Stimulated activated CD4-positive, alpha-beta T cell treated with anti-CD3 and anti-CD28 coated beads, TNF-alpha, amount 100 ng/mL, for 1 hour (primary cell): ENCODE measurements at regions not wholly inside any gene's neighbourhood (a gene's known extent, or its start where the extent isn't known, plus 50 kb on each side); places are given as distances from the start of the nearest gene placed in this dataset.

Source experiments
- DNase-seq, 3 donors: peaks; one replicate each; pipeline ENCODE4 v3.0.0-alpha.2; 2020; ENCODE audit warnings: low read depth in 3 of 3, low spot score in 1 of 3

DNA sequence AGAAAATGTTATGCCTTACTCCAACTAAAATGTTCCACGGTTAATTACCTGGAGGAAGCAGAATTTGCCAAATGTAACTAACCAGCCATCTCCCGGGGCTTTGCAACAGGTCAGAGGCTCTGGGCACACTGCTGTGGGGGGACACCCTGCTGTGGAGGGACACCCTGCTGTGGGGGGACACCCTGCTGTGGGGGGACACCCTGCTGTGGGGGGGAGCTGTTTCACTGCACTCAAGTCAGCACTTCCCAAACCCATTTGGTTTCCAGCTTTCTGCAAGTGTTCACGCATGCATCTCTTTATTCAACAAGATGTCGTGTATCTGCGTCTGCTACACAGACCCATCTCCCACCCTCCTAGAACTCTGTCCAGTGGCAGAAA is 239.5 kb downstream of the C16orf95 start:
- no peak for DNase-seq

DNA sequence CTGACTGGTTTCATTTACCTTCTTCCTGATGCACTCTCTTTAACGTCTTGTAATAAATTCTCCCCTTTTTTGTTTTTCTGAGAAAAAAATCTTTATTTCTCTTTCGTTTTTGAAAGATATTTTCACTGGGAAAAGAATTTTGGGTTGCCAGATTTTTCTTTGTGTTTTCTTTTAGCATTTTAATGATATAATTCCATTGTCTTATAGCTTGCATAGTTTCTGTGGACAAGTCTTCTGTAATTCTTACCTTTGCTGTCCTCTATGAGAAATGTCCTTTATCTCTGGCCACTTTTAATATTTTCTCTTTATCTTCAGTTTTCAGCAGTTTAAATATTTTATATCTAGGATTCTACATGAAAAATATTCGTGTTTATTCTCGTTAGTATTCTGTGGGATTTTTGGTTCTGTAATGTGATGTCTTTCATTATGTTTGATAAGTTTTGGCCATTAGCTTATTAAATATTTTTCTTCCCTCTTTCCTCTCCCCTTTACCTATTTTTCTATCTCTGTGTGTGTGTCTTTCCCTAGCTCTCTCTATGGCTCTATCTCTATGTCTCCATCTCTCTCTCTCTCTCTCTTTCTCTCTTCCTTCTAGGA is 236.5 kb downstream of the C16orf95 start:
- DNase-seq = no peak

GRCh38 chr16:87085441-87085840 is 231.8 kb downstream of the C16orf95 start:
- no peak for DNase-seq

DNA sequence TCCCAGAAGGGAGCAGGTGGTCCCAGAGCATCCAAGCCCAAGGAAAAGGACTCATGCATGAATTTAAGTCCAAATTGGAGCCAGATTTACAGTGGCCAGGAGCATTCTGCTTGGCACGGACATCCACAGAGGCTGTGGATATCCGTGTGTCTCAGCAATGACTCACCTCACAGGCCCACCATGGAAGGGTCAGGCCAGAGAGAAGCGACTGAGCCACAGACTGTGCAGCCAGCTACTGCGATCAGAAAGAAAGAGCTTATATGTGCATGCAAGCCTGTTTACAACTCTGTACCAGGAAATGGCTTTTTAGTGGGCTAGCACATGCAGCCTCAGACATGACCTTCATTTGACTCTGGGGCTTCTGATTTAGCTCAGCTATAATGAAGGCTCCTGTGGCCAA is 231.0 kb downstream of the C16orf95 start:
- no peak for DNase-seq

DNA sequence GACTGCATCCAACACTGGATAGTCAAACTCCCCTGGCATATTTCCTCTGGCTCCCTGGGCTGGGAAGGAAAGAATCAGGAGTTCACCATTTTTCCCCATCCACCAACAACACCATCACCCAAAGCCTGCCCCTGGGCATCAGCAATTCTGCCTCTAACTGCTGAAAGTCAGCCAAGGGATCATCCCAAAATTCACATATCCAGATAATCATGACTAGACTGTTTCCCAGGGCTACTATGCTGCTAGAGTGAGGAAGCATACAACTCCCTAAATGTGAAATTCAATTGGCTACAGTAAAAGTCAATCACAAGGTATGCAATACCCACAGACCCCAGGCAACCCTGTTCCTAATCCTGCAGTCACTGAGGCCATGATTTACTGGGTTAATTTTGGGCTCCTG is 230.6 kb downstream of the C16orf95 start:
- no peak for DNase-seq

DNA sequence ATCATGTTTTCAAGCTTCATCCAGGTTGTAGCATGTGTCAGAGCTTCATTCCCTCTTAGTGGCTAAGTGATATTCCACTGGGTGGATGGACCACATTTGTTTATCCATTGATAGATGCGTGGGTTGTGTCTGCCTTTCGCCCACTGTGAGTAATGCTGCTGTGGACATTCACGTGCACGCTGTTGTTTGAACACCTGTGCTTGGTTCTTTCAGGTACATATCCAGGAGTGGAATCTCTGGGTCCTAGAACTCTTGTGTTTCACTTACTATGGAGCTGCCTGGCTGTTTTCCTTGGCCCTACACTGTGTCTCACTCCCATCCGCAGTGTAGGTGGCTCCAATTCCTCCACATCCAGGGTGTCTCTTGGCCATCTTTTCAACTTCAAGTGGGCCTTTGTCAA is 224.2 kb downstream of the C16orf95 start:
- no peak for DNase-seq

DNA sequence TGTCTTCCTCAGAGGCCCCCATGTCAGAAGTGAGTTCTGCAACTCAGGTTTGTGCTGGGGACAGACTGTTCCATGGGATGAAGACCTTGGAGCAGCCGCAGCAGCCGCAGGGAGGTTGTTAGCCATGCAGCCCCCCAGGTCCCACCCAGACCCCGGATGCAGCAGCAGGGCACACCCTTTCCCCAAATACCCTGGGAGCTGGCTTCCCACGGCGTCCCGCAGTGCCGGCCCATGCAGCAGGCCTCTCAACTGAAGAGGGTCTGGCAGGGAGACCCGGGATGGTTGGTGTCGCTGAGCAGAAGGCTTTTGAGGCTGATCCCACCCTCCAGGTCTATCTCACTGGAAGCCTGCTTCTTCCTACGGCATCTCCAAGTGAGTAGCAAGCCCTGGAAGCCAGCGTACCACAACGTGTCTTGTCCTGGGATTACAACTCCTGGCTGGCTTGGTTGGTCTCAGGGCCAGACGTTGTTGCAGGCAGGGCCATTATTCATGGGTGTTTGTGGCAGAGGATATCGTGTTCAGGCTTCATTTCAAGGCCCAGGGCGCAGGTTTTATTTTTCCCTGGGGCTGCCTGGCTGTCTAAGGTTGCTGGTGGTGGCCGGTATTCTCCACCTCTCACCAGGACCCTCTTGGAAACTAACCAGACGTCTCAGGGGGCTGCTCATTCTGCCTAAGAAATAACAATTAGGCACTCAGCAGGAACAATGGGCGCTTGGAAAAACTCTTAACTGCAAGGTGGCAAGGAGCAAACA is 223.2 kb downstream of the C16orf95 start:
- DNase-seq = no peak

DNA sequence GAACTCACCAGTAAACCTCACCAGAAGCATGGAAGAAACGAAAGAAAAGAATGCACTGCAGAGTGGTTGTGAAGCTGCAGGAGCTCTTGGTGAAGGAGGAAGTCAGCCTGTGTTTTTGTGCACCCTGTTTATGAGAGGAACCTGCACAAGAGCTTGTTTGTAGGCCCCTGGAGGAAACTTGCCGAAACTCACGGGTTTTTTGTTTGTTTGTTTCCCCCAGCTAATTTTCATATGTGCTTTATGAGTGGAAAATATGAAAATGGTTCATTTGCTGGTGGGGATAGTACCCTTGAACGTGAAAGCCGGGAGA is 222.7 kb downstream of the C16orf95 start:
- DNase-seq = no peak

DNA sequence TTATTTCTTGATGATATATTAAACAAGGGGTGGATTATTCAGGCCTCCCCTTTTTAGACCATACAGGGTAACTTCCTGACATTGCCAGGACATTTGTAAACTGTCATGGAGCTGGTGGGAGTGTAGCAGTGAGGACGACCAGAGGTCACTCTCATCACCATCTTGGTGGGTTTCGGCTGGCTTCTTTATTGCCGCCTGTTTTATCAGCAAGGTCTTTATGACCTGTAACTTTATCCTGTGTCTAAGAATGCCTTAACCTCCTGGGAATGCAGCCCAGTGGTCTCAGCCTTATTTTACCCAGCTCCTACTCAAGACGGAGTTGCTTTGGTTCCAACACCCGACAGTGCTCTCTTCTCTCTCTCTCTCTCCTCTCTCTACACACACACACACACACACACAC is 221.9 kb downstream of the C16orf95 start:
- no peak for DNase-seq

DNA sequence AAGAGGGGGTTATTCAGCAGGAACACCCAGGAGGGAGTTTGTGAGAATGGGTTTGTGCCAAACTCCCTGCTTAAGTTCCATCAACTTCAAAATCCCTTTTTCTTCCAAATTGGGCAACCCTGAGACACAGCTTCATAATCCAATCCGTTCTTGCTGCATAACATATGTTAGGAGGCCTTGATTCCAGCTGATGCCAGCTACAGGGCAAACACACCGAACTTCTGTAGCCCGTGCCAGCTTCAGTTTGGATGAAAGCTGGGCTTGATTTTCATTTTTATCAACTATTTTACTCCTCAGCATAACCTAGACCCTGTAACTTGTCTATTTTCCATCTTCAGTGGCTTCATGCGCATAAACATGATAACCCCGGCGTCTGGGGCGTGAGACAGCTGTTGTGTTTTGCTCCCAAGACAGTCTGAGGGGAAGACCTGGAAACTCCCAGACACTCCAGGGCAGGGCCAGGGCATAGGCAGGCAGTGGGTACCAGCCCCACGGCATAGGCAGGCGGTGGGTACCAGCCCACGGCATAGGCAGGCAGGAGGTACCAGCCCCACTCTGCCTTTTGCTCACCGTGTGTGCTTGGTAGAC is 220.4 kb downstream of the C16orf95 start:
- DNase-seq = no peak

DNA sequence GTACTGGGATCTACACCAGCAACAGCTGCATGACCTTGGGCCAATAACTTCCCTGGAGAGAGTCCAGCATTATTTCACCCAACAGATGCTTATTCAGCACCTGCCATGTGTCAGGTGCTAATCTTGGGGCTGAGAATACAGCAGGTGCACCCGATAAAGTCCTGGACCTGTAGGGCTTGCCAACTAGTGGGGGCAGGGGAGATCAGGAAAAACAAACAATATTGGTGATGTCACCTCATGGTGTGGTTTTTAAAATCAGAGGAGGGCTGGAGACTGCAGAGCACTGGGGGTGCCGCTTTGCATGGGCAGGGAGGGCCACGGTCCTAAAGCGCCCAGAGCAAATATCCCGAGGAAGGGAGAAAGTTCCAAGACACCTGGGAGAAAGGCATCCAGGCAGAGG is 218.8 kb downstream of the C16orf95 start:
- no peak for DNase-seq

- DNase-seq = no peak
Observed at GRCh38 chr16:87098976-87099720, 218.0 kb downstream of the C16orf95 start.

- DNase-seq = no peak
Observed at GRCh38 chr16:87100306-87101058, 216.7 kb downstream of the C16orf95 start.

- no peak for DNase-seq
Observed at GRCh38 chr16:87101903-87102302, 215.3 kb downstream of the C16orf95 start.

DNA sequence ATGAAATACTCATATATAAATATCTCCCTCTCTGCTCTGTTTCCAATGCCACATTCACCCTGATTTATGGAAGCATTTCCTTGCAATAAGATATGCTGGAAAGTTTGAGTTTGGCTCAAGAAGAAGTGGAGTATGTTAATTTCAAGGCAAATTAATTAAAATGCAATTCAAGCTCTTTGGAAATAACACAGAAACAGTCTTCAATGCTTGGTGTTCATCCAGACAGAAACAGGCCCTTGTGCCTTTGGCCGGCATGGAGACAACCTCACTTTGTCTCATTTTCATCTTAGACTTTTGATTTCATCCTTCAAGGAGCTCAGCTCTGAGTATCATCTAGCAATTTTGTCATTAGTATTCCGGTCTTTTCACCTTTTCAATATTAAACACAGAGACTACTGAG is 210.0 kb downstream of the C16orf95 start:
- DNase-seq = no peak

DNA sequence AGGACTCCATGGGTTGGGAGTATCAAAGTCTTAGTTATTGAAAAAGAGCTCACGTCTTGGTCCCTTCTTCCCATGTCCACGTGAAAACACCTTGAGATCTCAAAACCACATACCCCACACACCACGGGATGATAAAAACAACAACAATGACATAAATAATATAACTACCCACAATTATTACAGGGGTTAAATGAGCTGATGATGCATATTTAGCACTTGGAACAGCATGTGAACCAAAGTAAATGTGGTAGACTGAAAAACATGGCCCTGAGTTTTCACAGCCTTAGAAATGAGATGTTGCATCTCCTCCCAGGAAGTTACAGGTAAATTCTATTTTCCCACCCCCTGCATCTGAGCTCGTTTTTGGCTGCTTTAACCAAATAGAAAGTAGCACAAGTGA is 208.9 kb downstream of the C16orf95 start:
- no peak for DNase-seq

- no peak for DNase-seq
Observed at GRCh38 chr16:87108941-87109340, 208.3 kb downstream of the C16orf95 start.

- DNase-seq = no peak
Observed at GRCh38 chr16:87114832-87115231, 202.4 kb downstream of the C16orf95 start.

- no peak for DNase-seq
Observed at GRCh38 chr16:87115646-87116045, 201.5 kb downstream of the C16orf95 start.

DNA sequence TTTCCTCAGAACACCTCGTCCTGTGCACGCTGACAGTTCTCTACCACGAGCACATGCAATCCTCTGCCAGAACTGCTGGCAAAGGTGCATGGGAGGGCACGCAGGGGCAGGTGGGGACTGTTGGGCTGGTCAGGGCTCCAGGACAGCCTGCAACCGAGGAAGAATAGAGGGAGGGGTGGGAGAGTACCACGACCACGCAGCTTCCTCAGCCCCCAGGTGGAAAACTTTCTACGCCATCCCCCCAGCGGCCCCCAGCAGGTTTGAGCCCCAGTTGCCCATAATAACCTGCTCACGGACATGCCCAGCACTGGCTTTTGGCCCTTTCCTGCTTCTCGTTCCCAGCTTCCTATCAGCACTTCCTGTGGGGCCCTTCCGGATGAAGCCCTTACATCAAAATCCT is 199.3 kb downstream of the C16orf95 start:
- no peak for DNase-seq

DNA sequence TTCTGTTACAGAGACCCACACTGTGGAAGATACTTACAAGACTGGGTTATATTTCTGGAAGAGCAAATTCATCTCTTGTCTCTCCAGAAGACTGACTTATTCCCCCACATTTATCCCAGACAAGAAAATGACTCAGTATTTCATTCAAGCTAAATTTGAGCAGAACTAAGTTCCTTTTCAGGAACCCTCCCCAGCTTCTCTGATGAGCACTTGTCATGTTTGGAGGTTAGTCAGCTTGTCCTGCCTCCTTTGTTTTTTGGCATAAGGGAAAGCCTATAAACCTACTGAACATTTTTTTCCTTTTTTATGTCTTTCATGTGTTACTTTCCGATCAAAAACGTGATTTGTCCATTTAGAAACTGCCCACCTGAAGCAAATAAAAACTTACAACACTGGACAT is 198.0 kb downstream of the C16orf95 start:
- DNase-seq = no peak

GRCh38 chr16:87119748-87120147 is 197.4 kb downstream of the C16orf95 start:
- DNase-seq = no peak
